SK-N-SH treated with all-trans-retinoic acid at 6 μM for 48 hours (cell line): ENCODE measurements at regions not wholly inside any gene's neighbourhood (a gene's known extent, or its start where the extent isn't known, plus 50 kb on each side); places are given as distances from the start of the nearest gene placed in this dataset.

ENCODE experiments used
- ARNTL ChIP-seq: fragments of 450-650 bp; formaldehyde crosslinking; IDR thresholded peaks from 2 replicates; pipeline ENCODE4 v1.5.0; 2020; ENCODE audit warnings: low read depth, mild to moderate bottlenecking, moderate library complexity, borderline replicate concordance
- CREB5 ChIP-seq: fragments of 250-450 bp; sonication (Bioruptor Pico); IDR thresholded peaks from 2 replicates; pipeline ENCODE4 v1.5.1; 2020; ENCODE audit warnings: low read depth, mild to moderate bottlenecking, moderate library complexity
- CSRNP3 ChIP-seq: fragments of 250-450 bp; sonication (Bioruptor Pico); IDR thresholded peaks from 2 replicates; pipeline ENCODE4 v1.5.1; 2021; ENCODE audit warnings: mild to moderate bottlenecking, moderate library complexity
- POU6F1 ChIP-seq: fragments of 250-450 bp; sonication (Bioruptor Pico); IDR thresholded peaks from 2 replicates; pipeline ENCODE4 v1.8.0; 2021; ENCODE audit warnings: low read depth, mild to moderate bottlenecking, moderate library complexity, borderline replicate concordance
- TCF4 ChIP-seq: fragments of 250-450 bp; sonication (Bioruptor Pico); IDR thresholded peaks from 2 replicates; pipeline ENCODE4 v1.8.0; 2021; ENCODE audit warnings: mild to moderate bottlenecking, moderate library complexity, borderline replicate concordance
- ZFP3 ChIP-seq: fragments of 250-450 bp; sonication (Bioruptor Pico); IDR thresholded peaks from 2 replicates; pipeline ENCODE4 v1.5.0; 2020; ENCODE audit warnings: mild to moderate bottlenecking, moderate library complexity
- ZNF70 ChIP-seq: fragments of 450-650 bp; formaldehyde crosslinking; IDR thresholded peaks from 2 replicates; pipeline ENCODE4 v1.5.0; 2020; ENCODE audit warnings: mild to moderate bottlenecking, moderate library complexity
- TF ChIP-seq, protein P1 (sequence below): fragments of 250-450 bp; sonication (Bioruptor Pico); IDR thresholded peaks from 2 replicates; pipeline ENCODE4 v1.8.0; 2020; ENCODE audit warnings: mild to moderate bottlenecking, moderate library complexity, borderline replicate concordance

- TF ChIP-seq CREB5 (CRISPR knock-in tag): no peak
- TF ChIP-seq TCF4: no peak
- TF ChIP-seq, protein P1, sequence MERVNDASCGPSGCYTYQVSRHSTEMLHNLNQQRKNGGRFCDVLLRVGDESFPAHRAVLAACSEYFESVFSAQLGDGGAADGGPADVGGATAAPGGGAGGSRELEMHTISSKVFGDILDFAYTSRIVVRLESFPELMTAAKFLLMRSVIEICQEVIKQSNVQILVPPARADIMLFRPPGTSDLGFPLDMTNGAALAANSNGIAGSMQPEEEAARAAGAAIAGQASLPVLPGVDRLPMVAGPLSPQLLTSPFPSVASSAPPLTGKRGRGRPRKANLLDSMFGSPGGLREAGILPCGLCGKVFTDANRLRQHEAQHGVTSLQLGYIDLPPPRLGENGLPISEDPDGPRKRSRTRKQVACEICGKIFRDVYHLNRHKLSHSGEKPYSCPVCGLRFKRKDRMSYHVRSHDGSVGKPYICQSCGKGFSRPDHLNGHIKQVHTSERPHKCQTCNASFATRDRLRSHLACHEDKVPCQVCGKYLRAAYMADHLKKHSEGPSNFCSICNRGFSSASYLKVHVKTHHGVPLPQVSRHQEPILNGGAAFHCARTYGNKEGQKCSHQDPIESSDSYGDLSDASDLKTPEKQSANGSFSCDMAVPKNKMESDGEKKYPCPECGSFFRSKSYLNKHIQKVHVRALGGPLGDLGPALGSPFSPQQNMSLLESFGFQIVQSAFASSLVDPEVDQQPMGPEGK (CRISPR knock-in tag): no peak
- TF ChIP-seq CSRNP3 (CRISPR knock-in tag): no peak
- TF ChIP-seq ARNTL: no peak
- TF ChIP-seq POU6F1 (CRISPR knock-in tag): no peak
- no peak for TF ChIP-seq ZFP3 (CRISPR knock-in tag)
- TF ChIP-seq ZNF70 (CRISPR knock-in tag): no peak
Measured at GRCh38 chr12:24111086-24111485, 161.6 kb upstream of the SOX5 start.
